Adrenal gland (tissue), 9 donors: ENCODE measurements at regions not wholly inside any gene's neighbourhood (a gene's known extent, or its start where the extent isn't known, plus 50 kb on each side); places are given as distances from the start of the nearest gene placed in this dataset.

Experiments
- DNase-seq, 7 donors: peaks; one replicate each; pipeline ENCODE4 v3.0.0-alpha.2; 2019 to 2020
- H3K27ac ChIP-seq, 5 donors: fragments of 200-600 bp; sonication (generic) in 4 of 5; 1 replicate in 3 of 5; 2 replicates in 2 of 5; pipeline versions ENCODE4 v1.5.1 to v1.8.0; 2016 to 2020; ENCODE audit warnings: mild to moderate bottlenecking in 1 of 5
- H3K27me3 ChIP-seq: fragments of 200-600 bp; 2 replicates; pipeline ENCODE4 v1.8.0; 2021
- H3K36me3 ChIP-seq, 2 donors: fragments of 200-600 bp; replicated peaks in 1 of 2; 1 replicate in 1 of 2; 2 replicates in 1 of 2; pipeline versions ENCODE4 v1.5.1 to v1.8.0; 2018 to 2022
- H3K4me1 ChIP-seq, 2 donors: fragments of 200-600 bp; replicated peaks in 1 of 2; 1 replicate in 1 of 2; 2 replicates in 1 of 2; pipeline versions ENCODE4 v1.5.1 to v1.8.0; 2018 to 2021
- H3K4me3 ChIP-seq, 4 donors: fragments of 200-600 bp; sonication (generic) in 3 of 4; one replicate each; pipeline ENCODE4 v1.5.1; 2016 to 2018
- H3K9me3 ChIP-seq, 3 donors: fragments of 200-600 bp; sonication (generic) in 1 of 3; replicated peaks in 1 of 3; 1 replicate in 2 of 3; 2 replicates in 1 of 3; pipeline versions ENCODE4 v1.5.1 to v1.8.0; 2016 to 2021
- POLR2A ChIP-seq, 2 donors: fragments of 450-650 bp; IDR thresholded peaks; one replicate each; pipeline ENCODE4 v1.6.1; 2017; ENCODE audit warnings: antibody characterized with exemption in 2 of 2, mild to moderate bottlenecking in 2 of 2, moderate library complexity in 1 of 2
- WGBS, 4 donors: extraction: QIAGEN DNeasy Blood & Tissue Kit in 2 of 4; methylation state at CpG; one replicate each; pipeline versions ENCODE4 v1.1.5 to v1.1.7; 2013 to 2017; 5-methylcytosine and 5-hydroxymethylcytosine counted together
- intact Hi-C, 2 donors: fragments of 100-400 bp; cut with DNase I; formaldehyde crosslinking; loops; one replicate each; pipeline versions ENCODE4 v1.14.1 to v1.15.0; 2022 to 2023
- TF ChIP-seq, protein P1 (sequence below), 6 experiments: fragments of 450-650 bp in 4 of 6; fragments of 200-600 bp in 2 of 6; sonication (generic) in 1 of 6; IDR thresholded peaks; 1 replicate in 5 of 6; 2 replicates in 1 of 6; pipeline versions ENCODE4 v1.5.1 to v1.8.0; 2016 to 2021; ENCODE audit warnings: antibody characterized with exemption in 6 of 6, mild to moderate bottlenecking in 2 of 6, moderate library complexity in 1 of 6
- donor health status: healthy with polysubstance abuse.
- donor health status: Bipolar disorder and iron deficiency.
- donor health status: DM: yes; HTN: yes; CAD: no.
- donor health status: DM: no; HTN: no; CAD: no.
- donor health status: DM: no; HTN: no; CAD: no.

DNA sequence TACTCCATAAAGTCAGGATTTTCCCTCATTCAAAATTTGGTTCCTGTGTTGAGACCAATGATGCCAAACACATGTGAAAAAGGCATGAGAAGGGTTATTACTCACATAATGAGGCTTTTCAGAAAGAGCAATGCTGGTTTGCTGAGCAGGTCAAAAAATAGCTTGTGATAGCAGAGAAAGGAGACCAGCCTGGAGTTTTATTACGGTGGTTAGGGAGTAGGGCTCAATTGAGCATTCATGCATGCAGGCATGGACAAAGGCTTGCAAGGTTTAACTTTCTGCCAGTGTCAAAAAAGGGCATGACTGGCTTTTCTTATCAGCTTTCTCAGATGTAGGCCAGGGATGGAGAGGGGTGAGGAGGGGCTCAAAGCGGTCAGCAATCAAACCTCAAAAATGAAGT lies 628.3 kb downstream of the DNAH5 start:
- intact Hi-C loops, result no loop called here
- no peak for TF ChIP-seq POLR2A (IDR thresholded peaks at IDR 0.05)
- TF ChIP-seq, protein P1, sequence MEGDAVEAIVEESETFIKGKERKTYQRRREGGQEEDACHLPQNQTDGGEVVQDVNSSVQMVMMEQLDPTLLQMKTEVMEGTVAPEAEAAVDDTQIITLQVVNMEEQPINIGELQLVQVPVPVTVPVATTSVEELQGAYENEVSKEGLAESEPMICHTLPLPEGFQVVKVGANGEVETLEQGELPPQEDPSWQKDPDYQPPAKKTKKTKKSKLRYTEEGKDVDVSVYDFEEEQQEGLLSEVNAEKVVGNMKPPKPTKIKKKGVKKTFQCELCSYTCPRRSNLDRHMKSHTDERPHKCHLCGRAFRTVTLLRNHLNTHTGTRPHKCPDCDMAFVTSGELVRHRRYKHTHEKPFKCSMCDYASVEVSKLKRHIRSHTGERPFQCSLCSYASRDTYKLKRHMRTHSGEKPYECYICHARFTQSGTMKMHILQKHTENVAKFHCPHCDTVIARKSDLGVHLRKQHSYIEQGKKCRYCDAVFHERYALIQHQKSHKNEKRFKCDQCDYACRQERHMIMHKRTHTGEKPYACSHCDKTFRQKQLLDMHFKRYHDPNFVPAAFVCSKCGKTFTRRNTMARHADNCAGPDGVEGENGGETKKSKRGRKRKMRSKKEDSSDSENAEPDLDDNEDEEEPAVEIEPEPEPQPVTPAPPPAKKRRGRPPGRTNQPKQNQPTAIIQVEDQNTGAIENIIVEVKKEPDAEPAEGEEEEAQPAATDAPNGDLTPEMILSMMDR (IDR thresholded peaks at IDR 0.05), result no peak
- H3K4me3 ChIP-seq, result no peak overlapping the region
- 57 to 74% (median 71%) methylated on average over 2 of the region's 2 CpGs for WGBS, 4 donors
- no peak for DNase-seq
- no peaks in the 10 kb centered on the region for H3K36me3 ChIP-seq
- H3K27ac ChIP-seq, result no peak overlapping the region
- no peaks in the 10 kb centered on the region for H3K27me3 ChIP-seq
- no peaks in the 10 kb centered on the region for H3K9me3 ChIP-seq
- H3K4me1 ChIP-seq, result no peaks in the 10 kb centered on the region

DNA sequence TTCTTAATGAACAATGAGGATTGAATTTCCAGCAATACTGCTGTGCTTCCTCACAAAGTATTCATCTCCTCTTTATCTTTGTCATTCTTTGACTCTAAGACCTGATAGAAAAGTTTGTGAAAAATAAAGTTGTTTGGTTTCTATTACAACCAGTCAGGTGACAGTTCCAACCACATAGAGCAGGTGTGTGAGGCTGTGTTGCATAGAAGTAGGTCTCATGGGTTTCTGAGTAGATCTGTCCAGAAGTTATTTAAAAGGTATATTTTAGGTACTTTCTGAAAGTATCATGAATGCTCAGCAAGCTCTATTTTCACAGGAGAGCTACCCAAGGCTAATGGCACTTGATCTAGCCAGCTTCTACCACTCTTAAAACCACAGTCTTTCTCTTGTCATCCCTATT lies 637.0 kb downstream of the DNAH5 start:
- peaks cover 0 to 7% of the 10 kb centered on the region in 2 donors for H3K4me1 ChIP-seq
- no peaks in the 10 kb centered on the region for H3K9me3 ChIP-seq
- DNase-seq, result no peak
- TF ChIP-seq, protein P1 (IDR thresholded peaks at IDR 0.05), result no peak
- H3K27me3 ChIP-seq, result no peaks in the 10 kb centered on the region
- no peaks in the 10 kb centered on the region for H3K36me3 ChIP-seq
- H3K4me3 ChIP-seq, result no peak overlapping the region
- intact Hi-C loops, result no loop called here
- no peak overlapping the region for H3K27ac ChIP-seq

GRCh38 chr5:13303445-13303844 lies 641.0 kb downstream of the DNAH5 start:
- Histone ChIP-seq H3K36me3 (no peaks in the 10 kb centered on the region), H3K4me1 (peaks cover 0 to 7% of the 10 kb centered on the region in 2 donors), H3K9me3 (no peaks in the 10 kb centered on the region), H3K27ac (no peak overlapping the region), H3K27me3 (no peaks in the 10 kb centered on the region), H3K4me3 (no peak overlapping the region)
- TF ChIP-seq POLR2A (IDR thresholded peaks at IDR 0.05), result no peak
- TF ChIP-seq, protein P1 (IDR thresholded peaks at IDR 0.05), result no peak
- intact Hi-C loops, result no loop called here
- no peak for DNase-seq

DNA sequence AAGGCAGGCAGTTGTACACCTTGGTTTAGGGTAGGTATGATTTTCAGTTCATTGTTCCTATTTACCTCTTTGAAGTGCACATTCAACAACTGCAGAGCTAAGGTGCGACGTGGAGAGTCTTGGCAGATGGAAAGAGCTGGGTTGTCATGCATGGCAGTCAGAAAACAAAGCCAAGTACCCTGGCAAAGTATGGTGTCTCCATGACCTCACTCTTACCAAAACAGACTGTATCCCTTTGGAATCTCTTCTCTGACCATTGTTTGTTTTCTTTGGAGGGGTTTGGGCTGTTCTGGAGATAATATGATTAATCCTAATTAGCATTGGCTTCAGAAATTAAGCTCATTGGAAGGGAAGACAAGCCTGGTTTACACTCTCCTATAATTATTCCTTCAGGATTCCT lies 665.7 kb downstream of the DNAH5 start:
- Histone ChIP-seq H3K36me3 (no peaks in the 10 kb centered on the region), H3K4me3 (no peak overlapping the region), H3K4me1 (no peaks in the 10 kb centered on the region), H3K9me3 (peaks cover 0 to 5% (median 0%) of the 10 kb centered on the region in 3 donors), H3K27ac (no peak overlapping the region), H3K27me3 (no peaks in the 10 kb centered on the region)
- TF ChIP-seq, protein P1 (IDR thresholded peaks at IDR 0.05), result no peak
- no peak for TF ChIP-seq POLR2A (IDR thresholded peaks at IDR 0.05)
- intact Hi-C loops, result no loop called here
- no peak for DNase-seq
- 59 to 80% (median 64%) methylated on average over 2 of the region's 2 CpGs for WGBS, 4 donors
